GM12878 (cell line): ENCODE measurements at regions not wholly inside any gene's neighbourhood (a gene's known extent, or its start where the extent isn't known, plus 50 kb on each side); places are given as distances from the start of the nearest gene placed in this dataset. TPM values are rescaled to one million over a fixed set of nuclear protein-coding genes. Genes with fewer than 3 reads are reported as not detected.

Source experiments
- ATAC-seq: fragments of 200-7000 bp; cut with Tn5 transposase; 3 replicates; pipeline ENCODE4 v1.9.1; 2020; ENCODE audit warnings: mild to moderate bottlenecking, moderate library complexity
- BruUV-seq: library from RNA; stranded (reverse); fragments of 400-500 nt; replicated peaks from 2 replicates; lab custom pipeline; 2021; lab: Mats Ljungman, UMichigan
- CTCF ChIA-PET: fragments of 300-600 bp; sonication (Branson Sonifier 250); formaldehyde crosslinking; extraction: SDS; loops from one replicate; lab custom pipeline; 2021; ENCODE audit warnings: inconsistent platforms; lab: Yijun Ruan, JAX
- POLR2A ChIA-PET: fragments of 350-600 bp; formaldehyde crosslinking; extraction: SDS; loops from one replicate; lab custom pipeline; 2021; ENCODE audit warnings: inconsistent platforms; lab: Charles Lee
- RAD21 ChIA-PET: fragments of 300-600 bp; sonication (Branson Sonifier 250); formaldehyde crosslinking; loops from one replicate; lab custom pipeline; 2023; ENCODE audit warnings: antibody characterized with exemption; ENCODE audit not compliant: unreplicated experiment; lab: Charles Lee
- SMC1A ChIA-PET: fragments of 300-600 bp; sonication (Branson Sonifier 250); formaldehyde crosslinking; loops from one replicate; lab custom pipeline; 2023; ENCODE audit not compliant: unreplicated experiment, uncharacterized antibody; lab: Charles Lee
- DNase-seq: peaks from one replicate; pipeline ENCODE4 v3.0.0-alpha.2; 2011; ENCODE audit warnings: low read depth, low spot score
- FAIRE-seq: peaks from 3 replicates; lab custom pipeline; 2011; peaks lifted over from hg19 to GRCh38; lab: Jason Lieb, UNC
- H2AFZ ChIP-seq: 2 replicates; pipeline ENCODE4 v1.6.0; 2011; ENCODE audit warnings: low read depth, low read length, control low read depth; ENCODE audit not compliant: control insufficient read depth
- H3K27ac ChIP-seq: 2 replicates; pipeline ENCODE4 v1.5.1; 2011; ENCODE audit warnings: control low read depth; ENCODE audit not compliant: control insufficient read depth, insufficient read depth
- H3K27me3 ChIP-seq, 2 experiments: replicated peaks in 1 of 2; 2 replicates each; pipeline versions ENCODE4 v1.6.0 to v1.6.1; 2011; ENCODE audit warnings: low read length in 1 of 2; ENCODE audit not compliant: control insufficient read depth in 2 of 2, insufficient read depth in 2 of 2
- H3K36me3 ChIP-seq, 2 experiments: 2 replicates each; pipeline ENCODE4 v1.5.1; 2011; ENCODE audit warnings: low read length in 1 of 2; ENCODE audit not compliant: control insufficient read depth in 2 of 2, insufficient read depth in 2 of 2
- H3K4me1 ChIP-seq: 2 replicates; pipeline ENCODE4 v1.6.1; 2011; ENCODE audit warnings: mild to moderate bottlenecking, low read length, moderate library complexity, mixed read lengths; ENCODE audit not compliant: control insufficient read depth, insufficient read depth
- H3K4me2 ChIP-seq: 2 replicates; pipeline ENCODE4 v1.6.0; 2011; ENCODE audit warnings: control low read depth; ENCODE audit not compliant: control insufficient read depth, insufficient read depth
- H3K4me3 ChIP-seq: fragments of 200-600 bp; sonication (generic); 2 replicates; pipeline ENCODE4 v1.5.1; 2016
- H3K79me2 ChIP-seq: 2 replicates; pipeline ENCODE4 v1.6.0; 2011; ENCODE audit warnings: low read length; ENCODE audit not compliant: control insufficient read depth, insufficient read depth
- H3K9ac ChIP-seq: 2 replicates; pipeline ENCODE4 v1.8.0; 2011; ENCODE audit warnings: low read length, control low read depth, mixed read lengths; ENCODE audit not compliant: control insufficient read depth, insufficient read depth
- H3K9me3 ChIP-seq: replicated peaks from 3 replicates; pipeline ENCODE4 v1.5.1; 2011; ENCODE audit warnings: mild to moderate bottlenecking, low read length; ENCODE audit not compliant: control insufficient read depth, insufficient read depth
- H4K20me1 ChIP-seq: 2 replicates; pipeline ENCODE4 v1.6.0; 2011; ENCODE audit not compliant: control insufficient read depth, insufficient read depth
- CHD2 ChIP-seq: IDR thresholded peaks from 2 replicates; pipeline ENCODE4 v1.6.1; 2011; ENCODE audit warnings: low read depth, low read length, improper control_type of control experiment, borderline replicate concordance
- CREB1 ChIP-seq: IDR thresholded peaks from 2 replicates; pipeline ENCODE4 v1.6.1; 2012; ENCODE audit warnings: low read depth, mild to moderate bottlenecking, inconsistent platforms
- EP300 ChIP-seq, 2 experiments: fragments of 150-350 bp in 1 of 2; IDR thresholded peaks; 2 replicates each; pipeline ENCODE4 v1.6.1; 2011 to 2012; ENCODE audit warnings: low read depth in 2 of 2, low read length in 2 of 2, borderline replicate concordance in 1 of 2, improper control_type of control experiment in 1 of 2, inconsistent platforms in 1 of 2; ENCODE audit not compliant: control insufficient read depth in 1 of 2
- EZH2 ChIP-seq: IDR thresholded peaks from 2 replicates; pipeline ENCODE4 v1.6.1; 2012; ENCODE audit warnings: low read depth, mild to moderate bottlenecking, control low read depth, inconsistent platforms, low read length, borderline replicate concordance; ENCODE audit not compliant: control insufficient read depth
- LARP7 ChIP-seq: fragments of 450-650 bp; IDR thresholded peaks from 2 replicates; pipeline ENCODE4 v1.6.1; 2017; ENCODE audit warnings: mild to moderate bottlenecking
- MTA3 ChIP-seq: IDR thresholded peaks from 2 replicates; pipeline ENCODE4 v1.6.1; 2012; ENCODE audit warnings: low read length, inconsistent platforms, borderline replicate concordance
- RUNX3 ChIP-seq: IDR thresholded peaks from 2 replicates; pipeline ENCODE4 v1.6.1; 2012; ENCODE audit warnings: low read length, inconsistent platforms
- SIX5 ChIP-seq: IDR thresholded peaks from 2 replicates; pipeline ENCODE4 v1.6.1; 2011; ENCODE audit warnings: mild to moderate bottlenecking, low read depth, low read length, moderate library complexity; ENCODE audit not compliant: severe bottlenecking
- STAT3 ChIP-seq: IDR thresholded peaks from 2 replicates; pipeline ENCODE4 v1.6.1; 2011; ENCODE audit warnings: low read depth, low read length, improper control_type of control experiment
- SUZ12 ChIP-seq: fragments of 200-600 bp; sonication (generic); IDR thresholded peaks from one replicate; pipeline ENCODE4 v1.6.1; 2018; ENCODE audit warnings: antibody characterized with exemption, mild to moderate bottlenecking; ENCODE audit not compliant: unreplicated experiment
- TCF3 ChIP-seq: IDR thresholded peaks from 2 replicates; pipeline ENCODE4 v1.6.1; 2012; ENCODE audit warnings: low read depth, mild to moderate bottlenecking, low read length, borderline replicate concordance; ENCODE audit not compliant: insufficient read depth
- WGBS: methylation state at CpG from one replicate; pipeline ENCODE4 v1.1.6; 2016; ENCODE audit warnings: low lambda C conversion rate; ENCODE audit not compliant: insufficient replicate concordance, insufficient coverage; ENCODE audit errors: missing lambda C conversion rate; 5-methylcytosine and 5-hydroxymethylcytosine counted together
- in situ Hi-C: fragments of 300-500 bp; cut with MboI; formaldehyde crosslinking; loops from 9 replicates; pipeline ENCODE4 v1.14.3; 2018; ENCODE audit warnings: mixed read lengths
- intact Hi-C: fragments of 100-400 bp; cut with micrococcal nuclease; formaldehyde crosslinking; loops from one replicate; pipeline ENCODE4 v1.14.2; 2022; ENCODE audit not compliant: unreplicated experiment
- small RNA-seq: library from RNA; depleted of rRNA; stranded (forward); fragments of <200 nt; gene quantifications from one replicate; pipeline ENCODE3, GENCODE V24; 2014
- TF ChIP-seq, protein P1 (sequence below): fragments of 450-650 bp; IDR thresholded peaks from 2 replicates; pipeline ENCODE4 v1.6.1; 2018; ENCODE audit warnings: mild to moderate bottlenecking, low read depth, moderate library complexity; ENCODE audit not compliant: partially characterized antibody

DNA sequence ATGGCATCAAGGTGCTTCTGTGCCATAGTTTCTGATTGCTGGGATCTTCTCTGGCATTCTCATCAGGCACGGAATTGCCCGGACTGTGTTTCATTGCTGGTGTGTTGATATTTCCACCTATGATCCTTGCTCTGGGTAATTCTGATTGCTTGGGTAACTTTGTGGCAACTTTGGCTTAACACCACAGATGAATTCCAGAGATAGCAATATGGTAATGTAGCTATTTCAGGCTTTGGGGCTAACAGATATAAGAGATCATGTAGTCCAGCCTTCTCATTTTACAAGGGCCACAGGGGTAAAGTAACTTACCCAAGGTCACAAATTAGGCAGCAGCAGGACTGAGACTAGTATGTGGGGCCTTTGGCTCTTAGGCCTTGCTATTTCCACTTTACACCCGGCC lies 53.9 kb upstream of the PLPP4 start (continued):
- TF ChIP-seq, protein P1, sequence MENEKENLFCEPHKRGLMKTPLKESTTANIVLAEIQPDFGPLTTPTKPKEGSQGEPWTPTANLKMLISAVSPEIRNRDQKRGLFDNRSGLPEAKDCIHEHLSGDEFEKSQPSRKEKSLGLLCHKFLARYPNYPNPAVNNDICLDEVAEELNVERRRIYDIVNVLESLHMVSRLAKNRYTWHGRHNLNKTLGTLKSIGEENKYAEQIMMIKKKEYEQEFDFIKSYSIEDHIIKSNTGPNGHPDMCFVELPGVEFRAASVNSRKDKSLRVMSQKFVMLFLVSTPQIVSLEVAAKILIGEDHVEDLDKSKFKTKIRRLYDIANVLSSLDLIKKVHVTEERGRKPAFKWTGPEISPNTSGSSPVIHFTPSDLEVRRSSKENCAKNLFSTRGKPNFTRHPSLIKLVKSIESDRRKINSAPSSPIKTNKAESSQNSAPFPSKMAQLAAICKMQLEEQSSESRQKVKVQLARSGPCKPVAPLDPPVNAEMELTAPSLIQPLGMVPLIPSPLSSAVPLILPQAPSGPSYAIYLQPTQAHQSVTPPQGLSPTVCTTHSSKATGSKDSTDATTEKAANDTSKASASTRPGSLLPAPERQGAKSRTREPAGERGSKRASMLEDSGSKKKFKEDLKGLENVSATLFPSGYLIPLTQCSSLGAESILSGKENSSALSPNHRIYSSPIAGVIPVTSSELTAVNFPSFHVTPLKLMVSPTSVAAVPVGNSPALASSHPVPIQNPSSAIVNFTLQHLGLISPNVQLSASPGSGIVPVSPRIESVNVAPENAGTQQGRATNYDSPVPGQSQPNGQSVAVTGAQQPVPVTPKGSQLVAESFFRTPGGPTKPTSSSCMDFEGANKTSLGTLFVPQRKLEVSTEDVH, result no peak
- TF ChIP-seq CHD2 (no peak), CREB1 (no peak), STAT3 (no peak), EP300 (IDR thresholded peaks at IDR 0.05; ENCODE audit: borderline replicate concordance in 1 of 2, control insufficient read depth in 1 of 2, low read depth in 2 of 2, low read length in 2 of 2) (no peak), SUZ12 (no peak), SIX5 (no peak)
- TF ChIP-seq, all 136 proteins: peak for 0

DNA sequence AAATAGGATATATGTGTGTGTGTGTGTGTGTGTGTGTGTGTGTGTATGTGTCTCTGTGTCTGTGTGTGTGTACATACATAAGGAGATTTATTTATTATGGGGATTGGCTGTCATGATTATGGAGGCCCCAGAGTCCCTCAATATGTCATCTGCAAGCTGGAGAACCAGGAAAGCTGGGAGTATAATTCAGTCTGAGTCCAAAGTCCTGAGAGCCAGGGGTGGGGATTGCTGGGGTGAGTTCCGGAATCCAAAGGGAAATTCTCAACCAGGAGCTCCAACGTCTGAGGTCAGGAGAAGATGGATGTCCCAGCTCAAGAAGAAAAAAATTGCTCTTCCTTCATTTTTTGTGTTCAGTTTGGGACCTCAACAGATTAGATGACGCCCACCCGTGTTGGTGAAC lies 50.7 kb upstream of the PLPP4 start:
- no peak overlapping the region for H2AFZ ChIP-seq
- ChIA-PET SMC1A (no interaction called here), RAD21 (no interaction called here), CTCF (no interaction called here), POLR2A (no interaction called here)
- no TSS peak for BruUV-seq
- DNase-seq (no peak), FAIRE-seq (no peak), ATAC-seq (no peak)
- H3K27me3 ChIP-seq, result no peaks in the 10 kb centered on the region; a peak in 1 of 4 replicates
- TF ChIP-seq LARP7 (no peak), EZH2 (no peak), MTA3 (no peak), RUNX3 (no peak), TCF3 (no peak)
- H3K4me1 ChIP-seq, result no peaks in the 10 kb centered on the region
- no peaks in the 10 kb centered on the region for H3K79me2 ChIP-seq
- no peaks in the 10 kb centered on the region for H3K36me3 ChIP-seq
- H3K9me3 ChIP-seq, result no peaks in the 10 kb centered on the region
- H3K4me2 ChIP-seq, result no peak overlapping the region
- no peaks in the 10 kb centered on the region for H4K20me1 ChIP-seq
- WGBS, result 9% methylated on average over 4 of the region's 4 CpGs
- in situ Hi-C loops, result no loop called here
- no peak overlapping the region for H3K9ac ChIP-seq
- H3K4me3 ChIP-seq, result no peak overlapping the region
- intact Hi-C loops, result no loop called here
- no peak overlapping the region for H3K27ac ChIP-seq

Small RNA genes in the stretch of these regions (small RNA-seq; reads per million reads assigned to genes)
- gene AL355298.1, result not detected
